ENCODE measurements at regions not wholly inside any gene's neighbourhood (a gene's known extent, or its start where the extent isn't known, plus 50 kb on each side); places are given as distances from the start of the nearest gene placed in this dataset.
A peak's percentile ranks its signal among the peaks of the same experiment; 100 is the strongest.

GRCh38 chr13:50156561-50157127 is 141.4 kb downstream of the KCNRG start:
- Histone ChIP-seq H3K4me3 (ENCODE audit: low read length) (no peak overlapping the region), H3K27me3 (ENCODE audit: control insufficient read depth, insufficient read depth, low read length) (no peaks in the 10 kb centered on the region), H3K36me3 (ENCODE audit: control insufficient read depth, insufficient read depth, low read length) (no peaks in the 10 kb centered on the region), H3K4me1 (ENCODE audit: control insufficient read depth, insufficient read depth, low read length) (no peaks in the 10 kb centered on the region), H3K27ac (ENCODE audit: low read length) (no peak overlapping the region), H3K9me3 (ENCODE audit: control insufficient read depth, low read depth, low read length) (no peaks in the 10 kb centered on the region)
- DNase-seq = no peak
- WGBS (ENCODE audit: insufficient coverage, low lambda C conversion rate) = 83% methylated on average over 1 of the region's 5 CpGs

GRCh38 chr13:50158385-50159165 is 143.3 kb downstream of the KCNRG start:
- WGBS (ENCODE audit: insufficient coverage, low lambda C conversion rate) = no CpG with 5 or more reads among the region's 4 CpGs
- H3K4me1 ChIP-seq (ENCODE audit: control insufficient read depth, insufficient read depth, low read length) = no peaks in the 10 kb centered on the region

GRCh38 chr13:50159607-50160006 is 144.4 kb downstream of the KCNRG start:
- Histone ChIP-seq H3K4me3 (ENCODE audit: low read length) (no peak overlapping the region), H3K9me3 (ENCODE audit: control insufficient read depth, low read depth, low read length) (no peaks in the 10 kb centered on the region), H3K27ac (ENCODE audit: low read length) (no peak overlapping the region), H3K36me3 (ENCODE audit: control insufficient read depth, insufficient read depth, low read length) (no peaks in the 10 kb centered on the region), H3K27me3 (ENCODE audit: control insufficient read depth, insufficient read depth, low read length) (no peaks in the 10 kb centered on the region), H3K4me1 (ENCODE audit: control insufficient read depth, insufficient read depth, low read length) (no peaks in the 10 kb centered on the region)
- WGBS (ENCODE audit: insufficient coverage, low lambda C conversion rate) = no CpG with 5 or more reads among the region's 1 CpG
- no peak for DNase-seq

More at GRCh38 chr13:50158385-50159165, 143.3 kb downstream of the KCNRG start:
- Histone ChIP-seq H3K9me3 (ENCODE audit: control insufficient read depth, low read depth, low read length) (no peaks in the 10 kb centered on the region), H3K27ac (ENCODE audit: low read length) (no peak overlapping the region), H3K36me3 (ENCODE audit: control insufficient read depth, insufficient read depth, low read length) (no peaks in the 10 kb centered on the region), H3K27me3 (ENCODE audit: control insufficient read depth, insufficient read depth, low read length) (no peaks in the 10 kb centered on the region), H3K4me3 (ENCODE audit: low read length) (no peak overlapping the region)
- DNase-seq = no peak

GRCh38 chr13:50161052-50161451 is 145.8 kb downstream of the KCNRG start:
- Histone ChIP-seq H3K27ac (ENCODE audit: low read length) (no peak overlapping the region), H3K36me3 (ENCODE audit: control insufficient read depth, insufficient read depth, low read length) (no peaks in the 10 kb centered on the region), H3K9me3 (ENCODE audit: control insufficient read depth, low read depth, low read length) (no peaks in the 10 kb centered on the region), H3K4me1 (ENCODE audit: control insufficient read depth, insufficient read depth, low read length) (no peaks in the 10 kb centered on the region), H3K27me3 (ENCODE audit: control insufficient read depth, insufficient read depth, low read length) (no peaks in the 10 kb centered on the region), H3K4me3 (ENCODE audit: low read length) (no peak overlapping the region)
- no peak for DNase-seq
- no CpG with 5 or more reads among the region's 2 CpGs for WGBS (ENCODE audit: insufficient coverage, low lambda C conversion rate)

- Histone ChIP-seq H3K4me1 (ENCODE audit: control insufficient read depth, insufficient read depth, low read length) (no peaks in the 10 kb centered on the region), H3K4me3 (ENCODE audit: low read length) (no peak overlapping the region), H3K9me3 (ENCODE audit: control insufficient read depth, low read depth, low read length) (no peaks in the 10 kb centered on the region), H3K27ac (ENCODE audit: low read length) (no peak overlapping the region), H3K36me3 (ENCODE audit: control insufficient read depth, insufficient read depth, low read length) (no peaks in the 10 kb centered on the region), H3K27me3 (ENCODE audit: control insufficient read depth, insufficient read depth, low read length) (no peaks in the 10 kb centered on the region)
- peak; percentile 10 to 23 for DNase-seq
- no CpG with 5 or more reads among the region's 4 CpGs for WGBS (ENCODE audit: insufficient coverage, low lambda C conversion rate)
Observed at GRCh38 chr13:50162001-50162400, 146.8 kb downstream of the KCNRG start.

- Histone ChIP-seq H3K36me3 (ENCODE audit: control insufficient read depth, insufficient read depth, low read length) (no peaks in the 10 kb centered on the region), H3K4me3 (ENCODE audit: low read length) (no peak overlapping the region), H3K4me1 (ENCODE audit: control insufficient read depth, insufficient read depth, low read length) (no peaks in the 10 kb centered on the region), H3K27ac (ENCODE audit: low read length) (no peak overlapping the region), H3K9me3 (ENCODE audit: control insufficient read depth, low read depth, low read length) (no peaks in the 10 kb centered on the region), H3K27me3 (ENCODE audit: control insufficient read depth, insufficient read depth, low read length) (no peaks in the 10 kb centered on the region)
- DNase-seq = no peak
- no CpG with 5 or more reads among the region's 2 CpGs for WGBS (ENCODE audit: insufficient coverage, low lambda C conversion rate)
Observed at GRCh38 chr13:50162567-50162966, 147.3 kb downstream of the KCNRG start.

- no peak for DNase-seq
- no CpG with 5 or more reads among the region's 2 CpGs for WGBS (ENCODE audit: insufficient coverage, low lambda C conversion rate)
- Histone ChIP-seq H3K36me3 (ENCODE audit: control insufficient read depth, insufficient read depth, low read length) (no peaks in the 10 kb centered on the region), H3K9me3 (ENCODE audit: control insufficient read depth, low read depth, low read length) (no peaks in the 10 kb centered on the region), H3K27me3 (ENCODE audit: control insufficient read depth, insufficient read depth, low read length) (no peaks in the 10 kb centered on the region), H3K4me1 (ENCODE audit: control insufficient read depth, insufficient read depth, low read length) (no peaks in the 10 kb centered on the region), H3K4me3 (ENCODE audit: low read length) (no peak overlapping the region), H3K27ac (ENCODE audit: low read length) (no peak overlapping the region)
Observed at GRCh38 chr13:50167224-50167947, 152.1 kb downstream of the KCNRG start.

- WGBS (ENCODE audit: insufficient coverage, low lambda C conversion rate) = no CpG with 5 or more reads among the region's 4 CpGs
- no peaks in the 10 kb centered on the region for H3K9me3 ChIP-seq (ENCODE audit: control insufficient read depth, low read depth, low read length)
- no peaks in the 10 kb centered on the region for H3K4me1 ChIP-seq (ENCODE audit: control insufficient read depth, insufficient read depth, low read length)
- H3K36me3 ChIP-seq (ENCODE audit: control insufficient read depth, insufficient read depth, low read length) = no peaks in the 10 kb centered on the region
- H3K27me3 ChIP-seq (ENCODE audit: control insufficient read depth, insufficient read depth, low read length) = no peaks in the 10 kb centered on the region
- no peak for DNase-seq
- no peak overlapping the region for H3K27ac ChIP-seq (ENCODE audit: low read length)
- H3K4me3 ChIP-seq (ENCODE audit: low read length) = no peak overlapping the region
Observed at GRCh38 chr13:50167967-50168366, 152.7 kb downstream of the KCNRG start.

- no CpG with 5 or more reads among the region's 2 CpGs for WGBS (ENCODE audit: insufficient coverage, low lambda C conversion rate)
- no peaks in the 10 kb centered on the region for H3K4me1 ChIP-seq (ENCODE audit: control insufficient read depth, insufficient read depth, low read length)
- H3K9me3 ChIP-seq (ENCODE audit: control insufficient read depth, low read depth, low read length) = no peaks in the 10 kb centered on the region
- H3K27ac ChIP-seq (ENCODE audit: low read length) = no peak overlapping the region
- H3K4me3 ChIP-seq (ENCODE audit: low read length) = no peak overlapping the region
- H3K36me3 ChIP-seq (ENCODE audit: control insufficient read depth, insufficient read depth, low read length) = no peaks in the 10 kb centered on the region
- no peak for DNase-seq
- no peaks in the 10 kb centered on the region for H3K27me3 ChIP-seq (ENCODE audit: control insufficient read depth, insufficient read depth, low read length)
Observed at GRCh38 chr13:50168786-50169185, 153.5 kb downstream of the KCNRG start.

GRCh38 chr13:50170447-50171037 is 155.3 kb downstream of the KCNRG start:
- Histone ChIP-seq H3K4me1 (ENCODE audit: control insufficient read depth, insufficient read depth, low read length) (no peaks in the 10 kb centered on the region), H3K27me3 (ENCODE audit: control insufficient read depth, insufficient read depth, low read length) (no peaks in the 10 kb centered on the region), H3K27ac (ENCODE audit: low read length) (no peak overlapping the region), H3K4me3 (ENCODE audit: low read length) (no peak overlapping the region), H3K9me3 (ENCODE audit: control insufficient read depth, low read depth, low read length) (no peaks in the 10 kb centered on the region), H3K36me3 (ENCODE audit: control insufficient read depth, insufficient read depth, low read length) (no peaks in the 10 kb centered on the region)
- DNase-seq = no peak
- WGBS (ENCODE audit: insufficient coverage, low lambda C conversion rate) = no CpG with 5 or more reads among the region's 2 CpGs
